ENCODE measurements at regions not wholly inside any gene's neighbourhood (a gene's known extent, or its start where the extent isn't known, plus 50 kb on each side); places are given as distances from the start of the nearest gene placed in this dataset.
"Not testable (repeated sequence)": the region's sequence is repeated elsewhere in the genome, so short reads cannot be mapped to it uniquely, and the experiment has no call there.

- DNase-seq (ENCODE audit: low read depth) = no peak
- H3K4me3 ChIP-seq (ENCODE audit: low read length) = no peak overlapping the region
- no peak for TF ChIP-seq CTCF (conservative IDR thresholded peaks at IDR 0.05; ENCODE audit: low read depth, low read length)
Measured at GRCh38 chr1:172724765-172725613, 66.1 kb downstream of the FASLG start.

GRCh38 chr1:172726740-172727139 lies 67.8 kb downstream of the FASLG start:
- no peak for TF ChIP-seq CTCF (conservative IDR thresholded peaks at IDR 0.05; ENCODE audit: low read depth, low read length)
- no peak overlapping the region for H3K4me3 ChIP-seq (ENCODE audit: low read length)

GRCh38 chr1:172727275-172727857 lies 68.5 kb downstream of the FASLG start:
- DNase-seq (ENCODE audit: low read depth) = no peak
- no peak overlapping the region for H3K4me3 ChIP-seq (ENCODE audit: low read length)
- no peak for TF ChIP-seq CTCF (conservative IDR thresholded peaks at IDR 0.05; ENCODE audit: low read depth, low read length)

More at GRCh38 chr1:172726740-172727139, 67.8 kb downstream of the FASLG start:
- no peak for DNase-seq (ENCODE audit: low read depth)

GRCh38 chr1:172727956-172728603 lies 69.2 kb downstream of the FASLG start:
- DNase-seq (ENCODE audit: low read depth) = no peak
- peak; percentile 52 for TF ChIP-seq CTCF (conservative IDR thresholded peaks at IDR 0.05; ENCODE audit: low read depth, low read length)
- H3K4me3 ChIP-seq (ENCODE audit: low read length) = no peak overlapping the region

- H3K4me3 ChIP-seq (ENCODE audit: low read length); DNase-seq (ENCODE audit: low read depth): not testable (repeated sequence)
Measured at GRCh38 chr1:172728705-172729104, 69.8 kb downstream of the FASLG start.

GRCh38 chr1:172732427-172732826 lies 73.5 kb downstream of the FASLG start:
- no peak for DNase-seq (ENCODE audit: low read depth)
- no peak overlapping the region for H3K4me3 ChIP-seq (ENCODE audit: low read length)
- TF ChIP-seq CTCF (conservative IDR thresholded peaks at IDR 0.05; ENCODE audit: low read depth, low read length) = no peak

GRCh38 chr1:172733815-172734214 lies 74.9 kb downstream of the FASLG start:
- no peak overlapping the region for H3K4me3 ChIP-seq (ENCODE audit: low read length)
- no peak for TF ChIP-seq CTCF (conservative IDR thresholded peaks at IDR 0.05; ENCODE audit: low read depth, low read length)
- DNase-seq (ENCODE audit: low read depth) = no peak

All from retinal pigment epithelial cell (primary cell).